Left cardiac atrium (tissue), 4 donors: ENCODE measurements at regions not wholly inside any gene's neighbourhood (a gene's known extent, or its start where the extent isn't known, plus 50 kb on each side); places are given as distances from the start of the nearest gene placed in this dataset.
"Not testable (repeated sequence)": the region's sequence is repeated elsewhere in the genome, so short reads cannot be mapped to it uniquely, and the experiment has no call there.

ENCODE experiments used
- ATAC-seq, 2 donors: fragments of 200-7000 bp; cut with Tn5 transposase; one replicate each; pipeline ENCODE4 v1.9.1; 2020; ENCODE audit warnings: mild to moderate bottlenecking in 2 of 2, moderate library complexity in 2 of 2
- DNase-seq: peaks from one replicate; pipeline ENCODE4 v3.0.0-alpha.2; 2020
- intact Hi-C, 2 donors: fragments of 100-400 bp; cut with DNase I; formaldehyde crosslinking; loops; one replicate each; pipeline versions ENCODE4 v1.14.1 to v1.15.1; 2022 to 2023
- donor health status: DM: no; HTN: yes; CAD: no.
- donor health status: DM: no; HTN: yes; CAD: no; lungs with severe emphysema.
- donor health status: DM: yes; HTN: yes; CAD: no.
- donor health status: Dilated cardiomyopathy.

GRCh38 chr4:171561419-171561818 is 251.8 kb upstream of the GALNTL6 start:
- intact Hi-C loops = no loop called here
- DNase-seq (no peak), ATAC-seq (no peak)

- intact Hi-C loops = no loop called here
- DNase-seq (no peak), ATAC-seq (no peak)
Observed at GRCh38 chr4:171553961-171554360, 259.2 kb upstream of the GALNTL6 start.

- intact Hi-C loops = no loop called here
- DNase-seq = no peak
- no peak for ATAC-seq
Observed at GRCh38 chr4:171542640-171543039, 270.6 kb upstream of the GALNTL6 start.

GRCh38 chr4:171538601-171539100 is 274.6 kb upstream of the GALNTL6 start:
- intact Hi-C loops = no loop called here
- ATAC-seq (no peak), DNase-seq (no peak)

GRCh38 chr4:171534391-171534790 is 278.8 kb upstream of the GALNTL6 start:
- intact Hi-C loops = no loop called here
- ATAC-seq (no peak), DNase-seq (no peak)

- DNase-seq (no peak), ATAC-seq (no peak)
- intact Hi-C loops = no loop called here
Observed at GRCh38 chr4:171532968-171533367, 280.2 kb upstream of the GALNTL6 start.

- DNase-seq = no peak
- intact Hi-C loops = no loop called here
Observed at GRCh38 chr4:171524903-171525302, 288.3 kb upstream of the GALNTL6 start.

GRCh38 chr4:171521726-171522125 is 291.5 kb upstream of the GALNTL6 start:
- ATAC-seq (no peak), DNase-seq (no peak)
- intact Hi-C loops = no loop called here

More at GRCh38 chr4:171524903-171525302, 288.3 kb upstream of the GALNTL6 start:
- no peak for ATAC-seq

- intact Hi-C loops = no loop called here
- no peak for DNase-seq
- ATAC-seq = no peak
Observed at GRCh38 chr4:171519457-171519856, 293.7 kb upstream of the GALNTL6 start.

- no peak for DNase-seq
- ATAC-seq = no peak
- intact Hi-C loops = no loop called here
Observed at GRCh38 chr4:171517883-171518282, 295.3 kb upstream of the GALNTL6 start.

GRCh38 chr4:171516694-171517093 is 296.5 kb upstream of the GALNTL6 start:
- DNase-seq (no peak), ATAC-seq (no peak)
- intact Hi-C loops = no loop called here

- no peak for ATAC-seq
- intact Hi-C loops = no loop called here
- DNase-seq = no peak
Observed at GRCh38 chr4:171484681-171485080, 328.5 kb upstream of the GALNTL6 start.

- intact Hi-C loops = no loop called here
- ATAC-seq (no peak), DNase-seq (no peak)
Observed at GRCh38 chr4:171478181-171478580, 335.0 kb upstream of the GALNTL6 start.

- DNase-seq, ATAC-seq, intact Hi-C loops: not testable (repeated sequence)
Observed at GRCh38 chr4:171475111-171475510, 338.1 kb upstream of the GALNTL6 start.

- no peak for ATAC-seq
- DNase-seq = no peak
- intact Hi-C loops = no loop called here
Observed at GRCh38 chr4:171473155-171473554, 340.0 kb upstream of the GALNTL6 start.

- DNase-seq (no peak), ATAC-seq (no peak)
- intact Hi-C loops = no loop called here
Observed at GRCh38 chr4:171472230-171472629, 341.0 kb upstream of the GALNTL6 start.

GRCh38 chr4:171464499-171464898 is 348.7 kb upstream of the GALNTL6 start:
- DNase-seq (no peak), ATAC-seq (no peak)
- intact Hi-C loops = no loop called here

- ATAC-seq (no peak), DNase-seq (no peak)
- intact Hi-C loops = no loop called here
Observed at GRCh38 chr4:171461191-171461590, 352.0 kb upstream of the GALNTL6 start.

GRCh38 chr4:171448919-171449481 is 364.2 kb upstream of the GALNTL6 start:
- ATAC-seq (no peak), DNase-seq (no peak)
- intact Hi-C loops = no loop called here

- ATAC-seq (no peak), DNase-seq (no peak)
- intact Hi-C loops = no loop called here
Observed at GRCh38 chr4:171448358-171448757, 364.8 kb upstream of the GALNTL6 start.

GRCh38 chr4:171441300-171441941 is 371.8 kb upstream of the GALNTL6 start:
- ATAC-seq (no peak), DNase-seq (no peak)
- intact Hi-C loops = no loop called here
